ENCODE measurements at regions not wholly inside any gene's neighbourhood (a gene's known extent, or its start where the extent isn't known, plus 50 kb on each side); places are given as distances from the start of the nearest gene placed in this dataset.

DNA sequence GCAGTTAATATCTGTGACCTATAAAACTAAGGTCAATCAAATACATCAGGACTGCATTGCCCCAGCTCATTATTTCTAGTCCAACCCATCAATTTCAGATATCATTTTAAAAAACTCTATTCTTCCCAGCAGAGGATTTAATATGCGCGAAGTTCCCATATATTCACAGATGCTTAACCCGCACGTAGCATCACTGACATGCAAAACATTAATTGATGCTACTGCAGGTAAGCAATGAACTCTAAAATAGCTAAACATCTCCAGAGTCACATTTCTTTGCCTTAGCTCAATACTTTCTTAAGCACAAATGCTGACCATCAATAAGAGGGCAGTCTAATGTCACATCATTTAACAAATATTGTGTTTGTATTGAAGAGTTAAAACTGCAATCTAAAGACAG, 586.6 kb upstream of the CDH18 start:
- no peak overlapping the region for H3K27ac Mint-ChIP-seq
- H3K9me3 Mint-ChIP-seq, result no peaks in the 10 kb centered on the region
- intact Hi-C loops (cut with micrococcal nuclease), result no loop called here
- no peaks in the 10 kb centered on the region for H3K27me3 Mint-ChIP-seq
- no peaks in the 10 kb centered on the region for H3K36me3 Mint-ChIP-seq (ENCODE audit: low read depth)
- DNase-seq, result no peak
- no peak overlapping the region for H3K4me3 Mint-ChIP-seq
- H3K4me1 Mint-ChIP-seq, result no peaks in the 10 kb centered on the region

DNA sequence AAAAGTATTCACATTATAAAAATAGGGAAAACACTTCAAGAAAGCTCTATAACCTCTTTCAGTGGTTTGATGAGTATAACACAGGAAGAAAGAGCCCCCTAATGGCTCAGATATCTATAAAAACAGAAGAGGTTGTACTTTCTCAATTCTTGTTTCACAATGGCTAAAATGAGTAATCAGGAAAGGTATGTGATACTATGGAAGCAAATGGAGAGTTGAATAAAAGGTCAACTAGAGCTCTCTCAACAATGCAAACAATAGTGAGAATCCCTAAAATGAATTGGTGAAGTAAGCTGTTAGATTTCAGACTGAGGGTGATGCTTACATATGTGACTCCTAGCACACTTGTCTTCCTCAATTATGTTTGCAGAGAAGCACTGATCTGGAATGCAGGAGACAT, 584.6 kb upstream of the CDH18 start:
- no peak for DNase-seq
- Mint-ChIP-seq H3K4me1 (no peaks in the 10 kb centered on the region), H3K9me3 (no peaks in the 10 kb centered on the region), H3K27me3 (no peaks in the 10 kb centered on the region), H3K27ac (no peak overlapping the region), H3K4me3 (no peak overlapping the region), H3K36me3 (ENCODE audit: low read depth) (no peaks in the 10 kb centered on the region)
- intact Hi-C loops (cut with micrococcal nuclease), result no loop called here

DNA sequence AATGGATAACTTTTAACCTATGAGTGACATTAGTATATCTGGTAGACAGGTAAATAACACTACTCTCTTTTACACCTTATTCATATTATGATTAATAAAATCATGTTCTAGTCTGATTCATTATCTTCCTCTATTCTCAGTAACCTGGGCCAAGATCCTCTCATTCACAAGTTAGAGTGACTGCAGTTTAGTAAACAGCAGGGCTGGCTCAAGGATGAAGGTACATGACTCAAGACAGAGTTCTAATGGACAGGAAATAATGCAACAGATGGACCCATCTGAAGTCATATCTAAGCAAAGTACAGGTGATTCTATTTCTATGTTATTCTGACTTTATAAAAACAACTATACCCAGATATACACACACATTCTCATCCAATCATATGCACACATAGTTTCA, 582.5 kb upstream of the CDH18 start:
- Mint-ChIP-seq H3K27ac (no peak overlapping the region), H3K36me3 (ENCODE audit: low read depth) (no peaks in the 10 kb centered on the region), H3K4me1 (no peaks in the 10 kb centered on the region)

DNA sequence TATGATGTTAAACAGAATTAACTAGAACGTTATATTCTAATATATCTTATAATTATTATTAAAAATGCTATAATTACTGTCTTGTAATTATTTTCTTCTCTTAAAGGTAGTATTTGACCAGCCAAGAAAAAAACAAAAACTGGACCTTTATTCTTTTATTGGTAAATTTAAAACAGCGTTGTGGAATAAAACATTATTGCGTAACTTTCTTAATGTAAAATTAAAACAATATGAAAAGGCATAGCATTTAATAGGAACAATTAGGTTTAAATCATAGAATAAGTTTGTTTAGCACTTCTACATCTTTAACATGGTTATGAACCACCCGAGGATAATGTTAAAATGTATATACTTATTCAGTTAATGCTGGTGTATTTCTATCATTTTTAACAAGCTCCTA, 574.5 kb upstream of the CDH18 start:
- H3K9me3 Mint-ChIP-seq, result no peaks in the 10 kb centered on the region
- no peak overlapping the region for H3K27ac Mint-ChIP-seq
- no peaks in the 10 kb centered on the region for H3K4me1 Mint-ChIP-seq
- no peaks in the 10 kb centered on the region for H3K36me3 Mint-ChIP-seq (ENCODE audit: low read depth)
- H3K27me3 Mint-ChIP-seq, result no peaks in the 10 kb centered on the region
- DNase-seq, result no peak
- intact Hi-C loops (cut with micrococcal nuclease), result no loop called here
- no peak overlapping the region for H3K4me3 Mint-ChIP-seq

More for the DNA sequence above, 582.5 kb upstream of the CDH18 start:
- Mint-ChIP-seq H3K9me3 (no peaks in the 10 kb centered on the region), H3K27me3 (no peaks in the 10 kb centered on the region), H3K4me3 (no peak overlapping the region)
- intact Hi-C loops (cut with micrococcal nuclease), result no loop called here
- no peak for DNase-seq

DNA sequence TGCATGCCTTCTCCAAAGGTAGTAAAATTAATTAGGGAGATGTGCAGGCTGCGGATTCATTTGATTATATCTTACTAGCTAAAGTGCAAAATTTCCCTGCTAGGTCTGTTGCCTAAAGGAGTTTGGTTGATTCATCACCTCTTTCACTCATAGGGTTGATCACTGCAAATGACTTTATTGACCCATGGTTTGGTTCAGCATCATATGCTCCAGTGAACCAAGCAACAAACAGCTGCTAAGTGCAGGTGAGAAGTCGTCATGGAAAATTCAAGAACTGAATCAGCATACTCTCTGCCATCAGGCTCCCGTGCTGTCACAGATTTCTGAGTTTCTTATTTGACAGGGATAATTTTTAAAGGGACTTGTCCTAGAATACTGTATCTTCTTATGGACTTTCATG, 571.8 kb upstream of the CDH18 start:
- intact Hi-C loops (cut with micrococcal nuclease), result no loop called here
- Mint-ChIP-seq H3K4me1 (no peaks in the 10 kb centered on the region), H3K36me3 (ENCODE audit: low read depth) (no peaks in the 10 kb centered on the region), H3K27ac (no peak overlapping the region), H3K4me3 (no peak overlapping the region), H3K27me3 (no peaks in the 10 kb centered on the region), H3K9me3 (peaks cover 4% of the 10 kb centered on the region)
- DNase-seq, result no peak

DNA sequence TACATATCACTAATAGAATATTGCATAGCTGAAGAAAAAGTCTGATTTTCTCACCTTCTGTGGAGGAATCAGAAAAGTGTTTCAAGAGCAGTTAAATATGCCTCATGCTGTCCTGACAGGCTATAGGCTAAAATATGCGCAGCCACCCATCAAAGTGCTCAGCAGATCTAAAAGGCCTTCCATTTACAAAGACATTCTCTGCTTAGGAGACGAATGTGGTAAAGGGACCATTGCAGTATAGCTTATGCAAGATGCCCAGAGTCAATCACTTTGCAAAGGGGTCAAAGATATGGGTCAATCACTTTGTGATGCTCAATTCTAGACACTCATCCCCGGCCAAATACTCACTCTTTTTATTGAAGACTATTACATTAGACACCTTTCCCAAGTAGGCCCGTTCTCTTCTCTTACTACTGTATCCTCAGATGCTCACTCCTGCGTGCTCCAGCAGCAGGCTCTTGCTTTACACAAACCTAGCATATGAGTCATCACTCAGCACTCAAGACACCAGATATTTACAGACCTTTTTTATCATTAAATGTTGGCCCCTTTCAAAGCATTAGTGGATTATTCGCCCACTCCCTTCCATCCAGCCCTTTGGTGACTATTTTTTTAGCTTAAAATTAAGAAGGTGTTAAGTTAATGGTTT, 568.2 kb upstream of the CDH18 start:
- Mint-ChIP-seq H3K36me3 (ENCODE audit: low read depth) (no peaks in the 10 kb centered on the region), H3K27ac (no peak overlapping the region), H3K4me1 (no peaks in the 10 kb centered on the region), H3K9me3 (peaks cover 4% of the 10 kb centered on the region), H3K4me3 (no peak overlapping the region), H3K27me3 (no peaks in the 10 kb centered on the region)
- DNase-seq, result no peak
- intact Hi-C loops (cut with micrococcal nuclease), result no loop called here

DNA sequence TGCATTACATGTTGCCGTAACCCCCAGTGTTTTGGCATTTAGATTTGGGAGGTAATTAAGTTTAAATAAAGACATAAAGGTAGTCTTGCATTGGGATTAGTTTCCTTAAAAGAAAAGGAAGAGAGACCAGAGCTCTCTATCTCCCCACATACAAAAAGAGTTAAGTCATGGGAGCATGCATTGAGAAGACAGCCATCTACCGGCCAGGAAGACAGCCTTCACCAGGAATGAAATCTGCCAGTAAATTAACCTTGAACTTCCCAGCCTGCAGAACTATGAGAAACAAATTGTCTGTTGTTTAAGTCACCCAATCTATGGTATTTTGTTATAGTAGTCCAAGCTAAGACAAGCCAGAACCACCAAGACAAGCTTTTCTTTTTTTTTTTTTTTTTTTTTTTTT, 567.0 kb upstream of the CDH18 start:
- H3K27me3 Mint-ChIP-seq, result no peaks in the 10 kb centered on the region
- peaks cover 4% of the 10 kb centered on the region for H3K9me3 Mint-ChIP-seq
- no peaks in the 10 kb centered on the region for H3K36me3 Mint-ChIP-seq (ENCODE audit: low read depth)
- H3K4me3 Mint-ChIP-seq, result no peak overlapping the region
- H3K27ac Mint-ChIP-seq, result no peak overlapping the region
- intact Hi-C loops (cut with micrococcal nuclease), result no loop called here
- DNase-seq, result no peak
- H3K4me1 Mint-ChIP-seq, result no peaks in the 10 kb centered on the region

DNA sequence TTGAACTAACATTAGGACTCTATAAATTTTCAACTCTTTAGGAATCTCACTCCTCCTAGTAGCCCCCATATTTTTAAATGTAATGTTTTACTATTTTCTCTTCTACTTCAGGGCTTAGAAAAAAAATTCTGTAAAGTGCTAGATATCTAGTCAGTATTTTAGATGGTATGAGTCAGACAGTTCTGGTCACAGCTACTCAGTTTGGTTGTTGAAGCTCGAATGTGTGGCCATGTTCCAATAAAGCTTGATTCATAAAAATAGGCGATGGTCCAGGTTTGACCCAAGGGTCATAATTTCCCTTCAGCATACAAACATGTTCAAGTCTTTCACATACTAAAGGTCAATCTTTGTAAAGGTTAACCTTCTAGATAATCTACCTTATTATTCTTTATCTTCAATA, 566.0 kb upstream of the CDH18 start:
- Mint-ChIP-seq H3K9me3 (peaks cover 4% of the 10 kb centered on the region), H3K27ac (no peak overlapping the region), H3K4me1 (no peaks in the 10 kb centered on the region), H3K27me3 (no peaks in the 10 kb centered on the region), H3K4me3 (no peak overlapping the region), H3K36me3 (ENCODE audit: low read depth) (no peaks in the 10 kb centered on the region)
- intact Hi-C loops (cut with micrococcal nuclease), result no loop called here
- no peak for DNase-seq

DNA sequence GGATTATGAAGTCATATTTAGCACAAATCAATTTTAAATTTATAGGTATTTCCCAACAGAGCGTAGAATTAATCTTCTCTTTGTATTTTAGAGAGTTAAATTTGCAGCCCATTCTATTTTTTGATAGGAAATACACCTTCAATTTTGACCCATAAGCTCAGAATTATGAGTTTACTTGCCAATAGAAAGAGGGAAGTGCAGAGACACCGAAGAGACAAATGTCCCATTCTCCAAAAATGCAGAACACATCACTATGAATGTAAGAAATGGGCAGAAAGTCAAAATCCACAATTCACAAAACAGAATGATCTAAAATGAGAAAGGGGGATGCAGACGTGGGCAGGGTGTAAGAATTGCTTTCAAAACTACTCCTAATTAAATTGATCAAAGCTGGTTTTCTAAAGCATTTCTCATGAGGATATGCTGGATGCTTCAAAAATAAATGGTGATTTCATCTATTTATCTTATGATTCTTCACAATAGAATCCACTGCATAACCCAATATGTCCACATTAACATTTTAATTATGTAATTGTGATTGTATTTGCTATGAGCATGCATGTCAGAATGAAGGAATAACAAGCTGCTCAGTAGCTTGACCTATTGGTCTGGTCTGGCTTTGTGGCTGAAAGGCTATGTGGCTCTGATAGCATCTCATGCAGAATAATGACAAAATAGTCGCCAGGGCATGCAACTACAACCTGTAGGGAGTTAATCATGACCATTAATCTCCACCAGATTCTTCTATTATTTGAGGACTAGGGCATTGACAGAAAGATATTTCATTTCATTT, 550.1 kb upstream of the CDH18 start:
- Mint-ChIP-seq H3K27me3 (no peaks in the 10 kb centered on the region), H3K9me3 (no peaks in the 10 kb centered on the region), H3K4me1 (no peaks in the 10 kb centered on the region), H3K27ac (no peak overlapping the region), H3K4me3 (no peak overlapping the region), H3K36me3 (ENCODE audit: low read depth) (no peaks in the 10 kb centered on the region)
- no peak for DNase-seq
- intact Hi-C loops (cut with micrococcal nuclease), result no loop called here

DNA sequence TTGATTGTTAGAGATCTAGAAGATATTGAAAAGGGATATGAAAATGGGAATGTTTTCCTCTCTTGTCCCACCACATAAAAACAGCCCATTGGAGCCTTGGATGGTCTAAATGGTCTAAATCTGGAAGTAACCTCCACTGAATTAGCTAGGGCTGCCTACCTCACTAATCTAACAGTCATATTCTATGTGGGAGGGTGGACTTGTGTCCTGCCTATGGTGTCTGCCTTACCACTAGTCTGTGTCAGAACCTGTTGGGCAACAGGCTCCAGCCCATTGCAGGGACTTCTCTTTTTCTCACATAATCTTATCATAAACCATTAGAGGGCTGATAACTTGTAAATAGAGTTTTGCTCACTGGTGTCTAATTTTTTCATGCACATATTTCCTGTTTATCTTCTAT, 548.8 kb upstream of the CDH18 start:
- Mint-ChIP-seq H3K9me3 (no peaks in the 10 kb centered on the region), H3K4me3 (no peak overlapping the region), H3K4me1 (no peaks in the 10 kb centered on the region), H3K36me3 (ENCODE audit: low read depth) (no peaks in the 10 kb centered on the region), H3K27me3 (no peaks in the 10 kb centered on the region), H3K27ac (no peak overlapping the region)
- intact Hi-C loops (cut with micrococcal nuclease), result no loop called here
- DNase-seq, result no peak

DNA sequence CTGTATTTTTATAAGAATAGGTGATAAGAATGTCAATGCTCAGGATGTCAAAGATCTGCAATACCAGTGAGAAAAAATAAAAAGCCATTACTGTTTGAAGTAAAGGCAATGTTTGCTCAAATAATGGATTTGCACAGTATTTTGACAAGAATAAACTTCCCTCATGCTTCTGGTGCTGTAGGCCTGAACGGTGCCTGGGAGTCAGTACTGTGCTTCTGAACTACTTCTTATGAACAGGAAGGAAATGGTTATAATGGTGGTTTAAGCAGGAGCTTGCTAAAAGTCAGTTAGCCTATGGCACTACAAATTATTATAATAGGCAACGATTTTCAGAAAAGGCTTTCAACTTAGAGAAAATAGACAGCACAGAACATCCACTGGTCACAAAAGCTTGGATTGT, 548.3 kb upstream of the CDH18 start:
- no peak for DNase-seq
- intact Hi-C loops (cut with micrococcal nuclease), result no loop called here
- H3K4me1 Mint-ChIP-seq, result no peaks in the 10 kb centered on the region
- H3K4me3 Mint-ChIP-seq, result no peak overlapping the region
- no peaks in the 10 kb centered on the region for H3K36me3 Mint-ChIP-seq (ENCODE audit: low read depth)
- no peaks in the 10 kb centered on the region for H3K27me3 Mint-ChIP-seq
- H3K27ac Mint-ChIP-seq, result no peak overlapping the region
- H3K9me3 Mint-ChIP-seq, result no peaks in the 10 kb centered on the region

DNA sequence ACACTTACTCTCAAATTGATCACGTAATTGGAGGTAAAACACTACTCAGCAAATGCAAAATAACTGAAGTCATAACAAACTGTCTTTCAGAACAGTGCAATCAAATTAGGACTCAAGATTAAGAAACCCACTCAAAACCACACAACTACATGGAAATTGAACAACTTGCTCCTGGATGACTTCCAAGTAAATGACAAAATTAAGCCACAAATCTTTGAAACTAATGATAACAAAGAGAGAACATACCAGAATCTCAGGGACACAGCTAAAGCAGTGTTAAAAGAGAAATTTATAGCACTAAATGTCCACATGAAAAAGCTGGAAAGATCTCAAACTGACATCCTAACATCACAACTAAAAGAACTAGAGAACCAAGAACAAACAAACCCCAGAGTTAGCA, 540.5 kb upstream of the CDH18 start:
- H3K4me1 Mint-ChIP-seq, result no peaks in the 10 kb centered on the region
- intact Hi-C loops (cut with micrococcal nuclease), result no loop called here
- peaks cover 4% of the 10 kb centered on the region for H3K9me3 Mint-ChIP-seq
- no peak overlapping the region for H3K27ac Mint-ChIP-seq
- no peak for DNase-seq
- H3K4me3 Mint-ChIP-seq, result no peak overlapping the region
- H3K36me3 Mint-ChIP-seq (ENCODE audit: low read depth), result no peaks in the 10 kb centered on the region
- H3K27me3 Mint-ChIP-seq, result no peaks in the 10 kb centered on the region

DNA sequence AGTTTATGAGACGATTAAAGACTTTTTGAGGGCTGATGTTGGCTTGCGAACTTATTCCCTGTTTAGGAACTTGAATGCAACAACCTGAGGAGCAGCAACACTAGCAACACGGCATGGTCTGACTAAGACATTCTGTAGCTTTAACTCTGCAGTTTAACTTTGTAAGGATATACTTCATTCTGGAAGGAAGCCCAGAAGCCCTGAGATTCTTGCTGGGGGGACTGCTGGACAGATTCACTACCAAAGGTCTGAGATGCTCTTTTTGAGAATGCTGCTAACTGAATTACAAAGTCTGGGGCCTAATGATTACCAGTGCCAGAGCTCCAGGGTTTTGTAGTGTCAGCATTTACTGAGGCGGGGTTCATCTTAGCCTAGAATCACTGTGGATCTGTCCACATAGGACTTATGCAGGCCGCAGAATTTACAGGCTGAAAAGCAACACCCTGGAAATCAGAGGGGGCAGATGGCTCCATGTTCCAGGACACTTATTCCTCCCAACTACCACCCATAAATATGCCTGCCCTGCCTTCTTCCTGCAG, 537.1 kb upstream of the CDH18 start:
- Mint-ChIP-seq H3K27me3 (no peaks in the 10 kb centered on the region), H3K27ac (no peak overlapping the region), H3K9me3 (peaks cover 7% of the 10 kb centered on the region), H3K4me1 (no peaks in the 10 kb centered on the region), H3K4me3 (no peak overlapping the region), H3K36me3 (ENCODE audit: low read depth) (no peaks in the 10 kb centered on the region)
- no peak for DNase-seq
- intact Hi-C loops (cut with micrococcal nuclease), result no loop called here

DNA sequence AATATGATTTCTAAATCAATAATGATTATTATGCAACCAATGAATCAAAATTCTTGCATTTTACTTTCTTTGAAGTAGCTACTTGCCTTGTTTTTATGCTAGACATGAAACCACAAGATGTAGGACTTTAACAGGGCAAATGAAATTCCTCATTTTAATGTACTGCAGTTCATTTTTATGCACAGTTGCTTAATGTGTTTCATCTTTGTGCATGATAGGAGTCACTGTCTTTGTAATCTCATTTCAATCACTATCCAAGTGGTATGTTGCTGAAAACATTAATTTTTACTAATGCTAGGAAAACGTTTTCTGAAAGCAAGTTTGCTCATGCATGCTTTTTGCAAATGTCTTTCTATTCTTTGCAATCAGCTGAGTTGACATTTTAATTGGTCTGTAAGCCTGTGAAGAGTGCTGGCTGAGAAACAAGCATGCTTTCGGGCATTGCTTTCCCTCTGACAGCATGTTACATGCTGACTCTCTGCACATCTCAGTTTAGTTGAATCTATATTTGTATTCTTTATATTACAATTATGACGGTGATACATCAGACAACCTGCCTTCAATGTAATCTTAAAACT, 535.0 kb upstream of the CDH18 start:
- H3K9me3 Mint-ChIP-seq, result peaks cover 3% of the 10 kb centered on the region
- H3K27ac Mint-ChIP-seq, result no peak overlapping the region
- H3K36me3 Mint-ChIP-seq (ENCODE audit: low read depth), result no peaks in the 10 kb centered on the region
- no peak overlapping the region for H3K4me3 Mint-ChIP-seq
- no peaks in the 10 kb centered on the region for H3K27me3 Mint-ChIP-seq
- DNase-seq, result no peak
- intact Hi-C loops (cut with micrococcal nuclease), result no loop called here
- H3K4me1 Mint-ChIP-seq, result no peaks in the 10 kb centered on the region

Measured in activated CD4-positive, alpha-beta T cell treated with anti-CD3 and anti-CD28 coated beads, Interleukin-2, amount 10 ng/mL, durations not matched to agents 24 days and 14 days (primary cell).